Right atrium auricular region (tissue), 2 donors: ENCODE measurements at regions not wholly inside any gene's neighbourhood (a gene's known extent, or its start where the extent isn't known, plus 50 kb on each side); places are given as distances from the start of the nearest gene placed in this dataset.

ENCODE experiments used
- DNase-seq: peaks from one replicate; pipeline ENCODE4 v3.0.0-alpha.2; 2019; ENCODE audit warnings: low spot score
- H3K27ac ChIP-seq, 2 donors: fragments of 200-600 bp; sonication (generic); 1 replicate in 1 of 2; 2 replicates in 1 of 2; pipeline ENCODE4 v1.5.1; 2016 to 2019
- H3K27me3 ChIP-seq, 2 donors: fragments of 200-600 bp; sonication (generic); one replicate each; pipeline versions ENCODE4 v1.5.1 to v1.6.0; 2017 to 2019
- H3K36me3 ChIP-seq: fragments of 200-600 bp; sonication (generic); one replicate; pipeline ENCODE4 v1.5.1; 2016
- H3K4me1 ChIP-seq, 2 donors: fragments of 200-600 bp; sonication (generic); one replicate each; pipeline versions ENCODE4 v1.5.1 to v1.6.0; 2017 to 2019
- H3K4me3 ChIP-seq, 2 donors: fragments of 200-600 bp; sonication (generic); 1 replicate in 1 of 2; 2 replicates in 1 of 2; pipeline ENCODE4 v1.5.1; 2017 to 2019; ENCODE audit warnings: mild to moderate bottlenecking in 1 of 2, moderate library complexity in 1 of 2
- H3K9me3 ChIP-seq, 2 donors: fragments of 200-600 bp; sonication (generic); one replicate each; pipeline ENCODE4 v1.5.1; 2019
- TF ChIP-seq, protein P1 (sequence below), 2 donors: fragments of 200-600 bp; sonication (generic); IDR thresholded peaks; one replicate each; pipeline ENCODE4 v1.5.1; 2019; ENCODE audit warnings: antibody characterized with exemption in 2 of 2

DNA sequence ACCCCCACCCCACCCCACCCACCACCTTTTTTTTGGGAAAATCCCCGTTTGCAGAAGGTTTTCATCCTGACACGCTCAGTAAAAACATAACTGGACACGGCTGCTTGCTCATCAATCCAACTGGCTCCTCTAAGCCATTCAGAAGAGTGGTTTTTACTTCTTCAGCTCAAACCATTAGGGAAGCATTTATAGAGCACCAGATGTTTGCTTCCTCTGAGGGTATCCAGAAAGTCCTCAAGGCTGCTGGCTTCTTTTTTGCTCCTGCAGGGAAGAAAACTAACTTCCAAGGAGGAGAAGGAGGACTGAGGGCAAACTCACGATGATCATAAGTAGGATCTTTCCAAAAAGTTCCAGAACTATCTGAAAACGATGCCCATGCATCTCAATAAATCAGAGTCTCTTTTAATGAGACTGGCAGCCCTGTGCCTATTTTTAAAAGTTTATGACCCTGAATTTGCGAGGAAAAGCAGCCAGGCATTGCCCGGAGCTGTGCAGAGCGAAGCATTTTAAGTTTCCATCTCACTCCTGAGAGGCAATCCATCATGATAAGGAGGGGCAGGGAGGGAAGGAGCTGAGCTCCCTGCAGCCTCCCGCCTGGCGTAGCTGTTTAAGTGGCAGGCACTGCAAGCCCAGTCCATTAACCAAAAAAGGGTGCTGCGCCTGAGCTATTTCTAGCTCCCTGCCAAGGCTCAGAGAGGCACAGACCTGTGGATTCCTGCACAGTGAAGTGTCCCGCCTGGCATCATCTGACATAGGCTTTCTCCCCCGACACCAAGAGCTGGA, 146.3 kb upstream of the FOXF1 start:
- H3K4me3 ChIP-seq = no peak overlapping the region
- no peaks in the 10 kb centered on the region for H3K27me3 ChIP-seq
- H3K9me3 ChIP-seq = no peaks in the 10 kb centered on the region
- TF ChIP-seq, protein P1, sequence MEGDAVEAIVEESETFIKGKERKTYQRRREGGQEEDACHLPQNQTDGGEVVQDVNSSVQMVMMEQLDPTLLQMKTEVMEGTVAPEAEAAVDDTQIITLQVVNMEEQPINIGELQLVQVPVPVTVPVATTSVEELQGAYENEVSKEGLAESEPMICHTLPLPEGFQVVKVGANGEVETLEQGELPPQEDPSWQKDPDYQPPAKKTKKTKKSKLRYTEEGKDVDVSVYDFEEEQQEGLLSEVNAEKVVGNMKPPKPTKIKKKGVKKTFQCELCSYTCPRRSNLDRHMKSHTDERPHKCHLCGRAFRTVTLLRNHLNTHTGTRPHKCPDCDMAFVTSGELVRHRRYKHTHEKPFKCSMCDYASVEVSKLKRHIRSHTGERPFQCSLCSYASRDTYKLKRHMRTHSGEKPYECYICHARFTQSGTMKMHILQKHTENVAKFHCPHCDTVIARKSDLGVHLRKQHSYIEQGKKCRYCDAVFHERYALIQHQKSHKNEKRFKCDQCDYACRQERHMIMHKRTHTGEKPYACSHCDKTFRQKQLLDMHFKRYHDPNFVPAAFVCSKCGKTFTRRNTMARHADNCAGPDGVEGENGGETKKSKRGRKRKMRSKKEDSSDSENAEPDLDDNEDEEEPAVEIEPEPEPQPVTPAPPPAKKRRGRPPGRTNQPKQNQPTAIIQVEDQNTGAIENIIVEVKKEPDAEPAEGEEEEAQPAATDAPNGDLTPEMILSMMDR (IDR thresholded peaks at IDR 0.05) = no peak
- H3K4me1 ChIP-seq = no peaks in the 10 kb centered on the region
- H3K36me3 ChIP-seq = no peaks in the 10 kb centered on the region
- no peak overlapping the region for H3K27ac ChIP-seq
- DNase-seq = no peak

DNA sequence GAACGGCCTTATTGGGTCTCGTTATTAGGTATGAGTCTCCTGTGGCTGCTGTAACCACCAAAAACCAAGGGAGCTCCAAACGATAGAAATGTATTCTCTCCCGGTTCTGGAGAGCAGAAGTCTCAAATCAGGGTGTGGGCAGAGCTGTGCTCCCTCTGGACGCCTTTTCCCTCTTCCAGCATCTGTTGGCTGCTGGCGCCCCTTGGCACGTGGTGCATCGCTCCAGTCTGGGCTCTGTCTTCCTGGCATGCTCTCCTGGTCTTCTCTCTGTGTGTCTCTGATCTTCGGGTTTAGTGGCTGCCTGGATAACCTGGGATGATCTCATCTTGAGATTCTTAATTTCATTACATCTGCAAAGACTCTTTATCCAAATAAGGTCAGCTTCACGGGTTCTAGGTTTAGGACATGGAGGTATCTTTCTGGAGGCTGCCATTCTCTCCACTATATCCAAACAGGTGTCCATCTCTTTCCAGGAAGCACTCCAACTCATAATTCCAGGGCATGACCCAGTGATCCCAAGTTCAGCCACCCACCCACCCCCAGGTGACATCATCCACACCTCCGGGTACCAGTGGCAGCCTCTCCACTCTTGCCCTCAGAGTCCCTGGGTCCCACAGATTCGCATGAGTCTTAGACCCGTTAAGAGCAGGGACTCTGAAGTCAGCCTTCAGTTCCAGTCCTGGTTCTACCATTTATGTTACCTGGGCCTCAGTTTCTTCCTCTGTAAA, 145.5 kb upstream of the FOXF1 start:
- H3K4me1 ChIP-seq = no peaks in the 10 kb centered on the region
- no peak overlapping the region for H3K27ac ChIP-seq

DNA sequence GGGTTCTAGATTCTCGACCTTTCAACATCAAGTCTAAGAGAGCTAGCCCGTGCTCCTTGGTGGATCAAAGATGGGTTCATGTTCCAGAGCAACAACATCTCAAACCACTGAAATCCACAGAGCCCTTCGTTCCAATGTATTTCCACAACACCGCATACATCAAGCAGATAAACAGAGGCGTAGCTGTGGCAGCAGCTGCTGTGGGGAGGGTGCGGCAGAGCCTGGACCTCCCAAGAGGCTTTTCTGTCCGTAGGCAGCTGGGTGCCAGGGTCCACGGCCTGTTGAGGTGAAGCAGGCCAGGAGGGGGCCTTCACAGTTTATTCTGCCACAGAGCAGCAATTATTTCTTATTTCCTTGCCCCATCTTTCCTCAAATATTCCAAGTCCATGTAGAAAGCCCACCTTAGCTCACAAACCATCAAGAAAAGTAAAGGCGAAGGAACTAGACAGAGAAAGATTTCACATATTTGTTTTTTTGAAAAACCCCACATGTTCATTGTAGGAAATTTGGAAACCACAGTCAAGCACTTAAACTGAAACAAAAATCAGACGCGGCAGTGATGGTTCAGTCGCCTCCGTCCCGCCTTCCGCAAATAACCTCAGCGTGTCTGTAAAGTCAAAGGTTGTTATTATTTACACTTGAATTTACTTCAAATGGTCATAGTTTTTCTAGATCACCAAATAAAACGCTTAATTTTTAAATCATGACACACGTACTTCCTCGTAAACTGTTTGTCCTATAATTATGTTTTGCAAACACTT, 144.6 kb upstream of the FOXF1 start:
- Histone ChIP-seq H3K27ac (no peak overlapping the region), H3K4me1 (no peaks in the 10 kb centered on the region), H3K36me3 (no peaks in the 10 kb centered on the region), H3K9me3 (no peaks in the 10 kb centered on the region), H3K4me3 (no peak overlapping the region), H3K27me3 (no peaks in the 10 kb centered on the region)
- no peak for DNase-seq
- TF ChIP-seq, protein P1 (IDR thresholded peaks at IDR 0.05) = no peak

More for the DNA sequence above, 145.5 kb upstream of the FOXF1 start:
- DNase-seq = no peak
- Histone ChIP-seq H3K9me3 (no peaks in the 10 kb centered on the region), H3K36me3 (no peaks in the 10 kb centered on the region), H3K4me3 (no peak overlapping the region), H3K27me3 (no peaks in the 10 kb centered on the region)
- TF ChIP-seq, protein P1 (IDR thresholded peaks at IDR 0.05) = no peak

DNA sequence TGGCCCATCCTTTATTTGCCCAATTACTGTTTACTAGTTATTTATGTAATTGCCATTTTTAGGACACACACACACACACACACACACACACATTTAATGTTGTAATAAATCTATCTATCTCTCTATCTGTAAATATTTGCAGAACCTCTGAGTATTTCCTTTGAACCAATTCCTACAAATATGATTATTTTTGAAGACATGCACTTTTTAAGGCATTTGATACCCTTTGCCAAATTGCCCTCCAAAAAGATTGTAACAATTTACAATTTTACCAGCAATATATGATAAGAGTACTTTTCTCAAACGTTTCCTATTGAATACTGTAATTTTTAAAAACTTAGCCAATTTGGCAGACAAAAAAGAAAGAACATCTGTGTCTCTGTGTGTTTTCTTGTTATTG, 143.8 kb upstream of the FOXF1 start:
- Histone ChIP-seq H3K36me3 (no peaks in the 10 kb centered on the region), H3K4me3 (no peak overlapping the region), H3K27me3 (no peaks in the 10 kb centered on the region), H3K27ac (no peak overlapping the region), H3K4me1 (no peaks in the 10 kb centered on the region), H3K9me3 (no peaks in the 10 kb centered on the region)
- TF ChIP-seq, protein P1 (IDR thresholded peaks at IDR 0.05) = no peak
- no peak for DNase-seq

DNA sequence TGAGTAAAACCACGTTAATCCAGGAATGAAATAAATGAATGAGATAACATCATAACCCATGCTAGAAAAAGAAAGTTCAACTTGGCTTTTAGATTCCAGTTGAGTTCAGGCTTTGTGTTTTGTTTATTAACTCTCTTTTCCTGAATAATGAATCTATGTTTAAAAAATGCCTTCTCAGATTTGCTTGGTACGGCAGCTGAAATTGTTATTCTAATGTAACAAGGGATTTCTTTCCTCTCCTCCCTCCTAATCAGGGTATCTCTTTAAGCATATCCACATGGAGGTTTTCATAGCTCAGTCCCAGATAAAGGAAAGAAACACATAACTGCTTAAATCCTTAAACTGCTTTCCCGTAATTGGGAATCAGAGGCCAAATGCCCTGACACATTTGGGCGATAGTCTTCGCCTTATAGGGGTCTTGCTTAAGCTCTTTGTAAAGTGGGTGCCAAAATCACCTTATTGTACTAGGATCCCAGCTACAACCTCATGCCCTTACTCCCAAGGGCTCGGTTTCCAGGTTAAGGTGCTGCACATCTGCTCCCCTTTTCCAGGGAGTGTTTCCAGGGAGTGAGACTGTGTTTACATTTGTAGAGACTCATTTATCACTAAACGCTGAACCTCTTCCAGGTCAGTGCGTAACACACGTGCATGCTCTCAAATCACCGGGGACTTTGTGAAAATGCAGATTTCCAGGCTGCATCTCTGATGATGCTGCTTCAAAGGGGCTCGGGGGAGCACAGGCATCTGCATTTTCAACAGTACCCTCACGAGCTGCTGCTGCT, 142.8 kb upstream of the FOXF1 start:
- Histone ChIP-seq H3K36me3 (no peaks in the 10 kb centered on the region), H3K9me3 (no peaks in the 10 kb centered on the region), H3K4me3 (no peak overlapping the region), H3K27ac (no peak overlapping the region), H3K4me1 (no peaks in the 10 kb centered on the region), H3K27me3 (no peaks in the 10 kb centered on the region)
- no peak for DNase-seq
- TF ChIP-seq, protein P1 (IDR thresholded peaks at IDR 0.05) = no peak
